RWPE1 (cell line): ENCODE measurements at regions not wholly inside any gene's neighbourhood (a gene's known extent, or its start where the extent isn't known, plus 50 kb on each side); places are given as distances from the start of the nearest gene placed in this dataset.

Source experiments
- CTCF ChIA-PET: fragments of 350-600 bp; sonication (Branson Sonifier 250); formaldehyde crosslinking; extraction: SDS; loops from one replicate; lab custom pipeline; 2021; lab: Yijun Ruan, JAX
- POLR2A ChIA-PET: fragments of 400-600 bp; formaldehyde crosslinking; extraction: SDS; loops from one replicate; lab custom pipeline; 2020; ENCODE audit warnings: antibody characterized with exemption; ENCODE audit not compliant: low non-redundant PET; lab: Yijun Ruan, JAX
- DNase-seq: peaks from one replicate; pipeline ENCODE4 v3.0.0; 2012; ENCODE audit warnings: low spot score
- H3K27ac ChIP-seq: fragments of 450-650 bp; 2 replicates; pipeline ENCODE4 v1.5.1; 2017
- TF ChIP-seq, protein P1 (sequence below): fragments of 450-650 bp; conservative IDR thresholded peaks from 2 replicates; pipeline ENCODE4 v1.5.1; 2017; ENCODE audit warnings: low read depth, mild to moderate bottlenecking

DNA sequence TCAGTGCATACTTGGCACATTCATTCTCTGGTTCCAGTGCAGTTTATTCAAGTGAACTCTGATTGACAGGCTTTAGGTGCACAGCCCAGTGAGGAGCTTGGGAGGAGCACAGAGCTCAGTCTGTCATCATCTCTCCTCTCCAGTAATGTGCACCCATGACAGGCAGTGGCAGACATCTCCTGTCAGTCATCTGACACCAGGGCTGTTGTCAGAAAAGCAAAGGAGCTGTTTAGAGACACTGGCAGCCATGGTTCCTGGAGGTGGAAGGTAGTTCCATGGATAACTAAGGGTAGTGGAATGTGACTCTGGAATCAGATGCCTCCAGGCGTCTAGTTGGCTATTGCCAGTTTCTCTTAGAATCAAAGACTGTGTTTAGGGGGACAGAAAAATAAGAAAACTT, 308.8 kb downstream of the DCDC2C start:
- no peak overlapping the region for H3K27ac ChIP-seq
- TF ChIP-seq, protein P1, sequence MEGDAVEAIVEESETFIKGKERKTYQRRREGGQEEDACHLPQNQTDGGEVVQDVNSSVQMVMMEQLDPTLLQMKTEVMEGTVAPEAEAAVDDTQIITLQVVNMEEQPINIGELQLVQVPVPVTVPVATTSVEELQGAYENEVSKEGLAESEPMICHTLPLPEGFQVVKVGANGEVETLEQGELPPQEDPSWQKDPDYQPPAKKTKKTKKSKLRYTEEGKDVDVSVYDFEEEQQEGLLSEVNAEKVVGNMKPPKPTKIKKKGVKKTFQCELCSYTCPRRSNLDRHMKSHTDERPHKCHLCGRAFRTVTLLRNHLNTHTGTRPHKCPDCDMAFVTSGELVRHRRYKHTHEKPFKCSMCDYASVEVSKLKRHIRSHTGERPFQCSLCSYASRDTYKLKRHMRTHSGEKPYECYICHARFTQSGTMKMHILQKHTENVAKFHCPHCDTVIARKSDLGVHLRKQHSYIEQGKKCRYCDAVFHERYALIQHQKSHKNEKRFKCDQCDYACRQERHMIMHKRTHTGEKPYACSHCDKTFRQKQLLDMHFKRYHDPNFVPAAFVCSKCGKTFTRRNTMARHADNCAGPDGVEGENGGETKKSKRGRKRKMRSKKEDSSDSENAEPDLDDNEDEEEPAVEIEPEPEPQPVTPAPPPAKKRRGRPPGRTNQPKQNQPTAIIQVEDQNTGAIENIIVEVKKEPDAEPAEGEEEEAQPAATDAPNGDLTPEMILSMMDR: no peak
- POLR2A ChIA-PET: no interaction called here

DNA sequence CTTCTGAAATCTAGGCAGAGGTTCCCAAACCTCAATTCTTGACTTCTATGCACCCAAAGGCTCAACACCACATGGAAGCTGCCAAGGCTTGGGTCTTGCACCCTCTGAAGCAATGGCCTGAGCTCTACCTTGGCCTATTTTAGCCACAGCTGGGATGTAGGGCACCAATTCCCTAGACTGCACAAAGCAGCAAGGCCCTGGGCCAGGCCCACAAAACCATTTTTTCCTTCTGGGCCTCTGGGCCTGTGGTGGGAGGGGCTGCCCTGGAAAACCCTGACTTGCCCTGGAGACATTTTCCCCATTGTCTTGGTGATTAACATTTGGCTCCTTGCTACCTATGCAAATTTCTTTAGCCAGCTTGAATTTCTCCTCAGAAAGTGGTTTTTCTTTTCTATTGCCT, 315.2 kb downstream of the DCDC2C start:
- POLR2A ChIA-PET: no interaction called here
- CTCF ChIA-PET: no interaction called here
- no peak for DNase-seq
- TF ChIP-seq, protein P1: no peak
- H3K27ac ChIP-seq: no peak overlapping the region

More for the DNA sequence above, 308.8 kb downstream of the DCDC2C start:
- no peak for DNase-seq
- CTCF ChIA-PET: no interaction called here

DNA sequence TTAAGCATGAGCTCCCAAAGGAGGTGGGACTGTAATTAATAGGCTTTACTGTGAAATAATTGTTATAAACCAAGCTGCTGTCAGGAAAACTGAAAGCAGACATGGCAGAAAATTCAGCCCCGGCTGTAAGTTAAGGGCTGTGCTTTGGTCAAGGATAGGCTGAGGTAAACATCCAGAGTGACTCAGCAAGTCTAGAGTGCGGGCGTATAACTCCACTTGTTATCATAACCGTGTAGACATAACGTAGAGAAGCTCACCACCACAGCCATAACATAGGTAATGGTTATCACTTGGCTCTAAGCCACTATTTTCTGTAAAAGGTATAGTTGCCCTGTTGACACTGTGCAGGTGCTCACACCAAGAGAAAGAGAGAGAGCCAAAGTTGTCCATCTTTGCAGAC, 316.8 kb downstream of the DCDC2C start:
- POLR2A ChIA-PET: no interaction called here
- TF ChIP-seq, protein P1: no peak
- no peak for DNase-seq
- H3K27ac ChIP-seq: no peak overlapping the region
- CTCF ChIA-PET: no interaction called here

DNA sequence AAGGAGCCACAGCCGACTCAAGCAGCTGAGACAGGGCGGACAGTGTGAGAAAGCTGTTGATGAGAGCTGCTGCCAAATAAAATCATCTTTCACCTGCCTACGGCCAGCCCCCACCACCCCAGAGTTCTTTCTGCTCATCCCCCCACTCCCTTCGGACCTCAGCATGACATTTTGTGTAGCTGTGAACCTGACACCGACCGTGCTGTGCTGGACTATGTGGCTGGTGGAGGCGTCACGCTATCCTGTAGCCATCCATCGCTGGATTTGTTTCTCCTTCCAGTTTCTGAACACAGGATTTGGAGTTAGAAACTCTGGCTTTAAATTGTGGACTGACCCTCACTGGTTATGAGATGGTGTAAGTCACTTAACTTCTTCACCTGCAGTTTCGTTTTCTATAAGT, 317.3 kb downstream of the DCDC2C start:
- no peak for DNase-seq
- ChIA-PET POLR2A (no interaction called here), CTCF (no interaction called here)
- TF ChIP-seq, protein P1: no peak
- no peak overlapping the region for H3K27ac ChIP-seq

DNA sequence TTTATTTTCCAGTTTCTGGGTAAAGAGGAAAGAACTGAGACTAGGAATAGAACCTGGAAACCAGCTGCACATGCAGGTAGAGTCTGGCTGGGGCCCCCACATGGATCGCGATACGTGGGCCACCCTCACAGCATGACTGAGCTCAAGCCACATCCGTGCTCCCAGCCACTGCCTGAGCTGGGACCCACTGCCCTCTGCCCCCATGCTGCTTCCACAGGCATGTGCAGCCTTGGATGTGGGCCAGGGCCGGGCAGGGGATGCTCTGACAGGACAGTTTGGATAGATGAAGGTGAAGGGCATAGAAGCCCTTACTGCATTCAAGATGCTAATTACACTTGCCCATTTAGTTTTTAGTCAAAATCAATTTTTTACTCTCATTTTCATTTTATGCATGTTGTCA, 321.2 kb downstream of the DCDC2C start:
- DNase-seq: no peak
- ChIA-PET POLR2A (no interaction called here), CTCF (interaction anchor here (0.6 kb wide), 1 partner anchor 1753 kb away, joined by 3 read pairs; no protein-coding TSS in a partner anchor)
- TF ChIP-seq, protein P1: no peak
- H3K27ac ChIP-seq: no peak overlapping the region

DNA sequence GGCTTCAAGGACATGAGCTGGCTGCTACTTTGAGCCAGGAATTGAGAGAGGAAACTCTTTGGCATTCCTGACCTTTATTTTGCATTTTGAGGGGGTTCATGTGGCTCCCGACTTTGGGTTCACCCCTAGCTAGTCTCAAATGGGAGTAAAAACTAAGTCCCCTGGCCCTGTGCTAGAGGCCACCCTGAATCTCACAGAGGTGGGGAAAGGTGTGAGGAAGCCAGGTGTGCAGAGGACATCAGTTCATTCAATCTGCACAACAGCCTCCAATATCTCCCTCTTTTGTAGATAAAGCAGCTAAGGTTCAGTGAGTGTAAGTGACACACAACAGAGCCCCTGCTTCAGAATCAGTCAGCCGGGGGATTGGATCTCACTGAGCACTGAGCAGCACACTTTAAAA, 325.7 kb downstream of the DCDC2C start:
- no peak overlapping the region for H3K27ac ChIP-seq
- DNase-seq: no peak
- TF ChIP-seq, protein P1: no peak
- CTCF ChIA-PET: no interaction called here
- POLR2A ChIA-PET: no interaction called here
